Activated CD4-positive, alpha-beta memory T cell treated with anti-CD3 and anti-CD28 coated beads for 36 hours (primary cell): ENCODE measurements at regions not wholly inside any gene's neighbourhood (a gene's known extent, or its start where the extent isn't known, plus 50 kb on each side); places are given as distances from the start of the nearest gene placed in this dataset.

Source experiments
- CTCF ChIA-PET: fragments of 350-600 bp; sonication (Branson Sonifier 250); formaldehyde crosslinking; loops from one replicate; lab custom pipeline; 2021; ENCODE audit warnings: antibody characterized with exemption, inconsistent platforms; lab: Charles Lee
- POLR2A ChIA-PET: fragments of 350-600 bp; sonication (Branson Sonifier 250); formaldehyde crosslinking; loops from one replicate; lab custom pipeline; 2021; ENCODE audit warnings: antibody characterized with exemption; lab: Charles Lee
- DNase-seq: peaks from one replicate; pipeline ENCODE4 v3.0.0-alpha.2; 2020
- H3K27ac Mint-ChIP-seq: one replicate; pipeline ENCODE4 v1.8.0; 2021; ENCODE audit warnings: mixed read lengths
- H3K27me3 Mint-ChIP-seq: one replicate; pipeline ENCODE4 v1.8.0; 2021; ENCODE audit warnings: mixed read lengths
- H3K36me3 Mint-ChIP-seq: one replicate; pipeline ENCODE4 v1.8.0; 2021; ENCODE audit warnings: mixed read lengths
- H3K4me1 Mint-ChIP-seq: one replicate; pipeline ENCODE4 v1.8.0; 2021; ENCODE audit warnings: low read depth, mixed read lengths
- H3K4me3 Mint-ChIP-seq: one replicate; pipeline ENCODE4 v1.8.0; 2021; ENCODE audit warnings: mild to moderate bottlenecking, mixed read lengths
- H3K9me3 Mint-ChIP-seq: one replicate; pipeline ENCODE4 v1.8.0; 2021; ENCODE audit warnings: mixed read lengths
- intact Hi-C: fragments of 100-400 bp; cut with micrococcal nuclease; formaldehyde crosslinking; loops from one replicate; pipeline ENCODE4 v1.15.1; 2023

- no peaks in the 10 kb centered on the region for H3K36me3 Mint-ChIP-seq
- H3K27me3 Mint-ChIP-seq: peaks cover 8% of the 10 kb centered on the region
- no peak for DNase-seq
- no peak overlapping the region for H3K27ac Mint-ChIP-seq
- ChIA-PET POLR2A (no interaction called here), CTCF (no interaction called here)
- H3K4me1 Mint-ChIP-seq: no peaks in the 10 kb centered on the region
- intact Hi-C loops: no loop called here
- H3K4me3 Mint-ChIP-seq: no peak overlapping the region
- no peaks in the 10 kb centered on the region for H3K9me3 Mint-ChIP-seq
Measured at GRCh38 chr6:167429353-167429752, 104.5 kb downstream of the TTLL2 start.

- Mint-ChIP-seq H3K27ac (no peak overlapping the region), H3K27me3 (peaks cover 14% of the 10 kb centered on the region), H3K4me3 (no peak overlapping the region), H3K9me3 (no peaks in the 10 kb centered on the region), H3K36me3 (no peaks in the 10 kb centered on the region), H3K4me1 (no peaks in the 10 kb centered on the region)
- intact Hi-C loops: no loop called here
- POLR2A ChIA-PET: no interaction called here
- CTCF ChIA-PET: no interaction called here
- DNase-seq: no peak
Measured at GRCh38 chr6:167435209-167435728, 110.4 kb downstream of the TTLL2 start.

- ChIA-PET POLR2A (no interaction called here), CTCF (no interaction called here)
- Mint-ChIP-seq H3K36me3 (no peaks in the 10 kb centered on the region), H3K27me3 (peaks cover 10% of the 10 kb centered on the region), H3K4me1 (no peaks in the 10 kb centered on the region), H3K9me3 (no peaks in the 10 kb centered on the region), H3K4me3 (no peak overlapping the region), H3K27ac (no peak overlapping the region)
- DNase-seq: no peak
- intact Hi-C loops: no loop called here
Measured at GRCh38 chr6:167437888-167438484, 113.1 kb downstream of the TTLL2 start.

DNA sequence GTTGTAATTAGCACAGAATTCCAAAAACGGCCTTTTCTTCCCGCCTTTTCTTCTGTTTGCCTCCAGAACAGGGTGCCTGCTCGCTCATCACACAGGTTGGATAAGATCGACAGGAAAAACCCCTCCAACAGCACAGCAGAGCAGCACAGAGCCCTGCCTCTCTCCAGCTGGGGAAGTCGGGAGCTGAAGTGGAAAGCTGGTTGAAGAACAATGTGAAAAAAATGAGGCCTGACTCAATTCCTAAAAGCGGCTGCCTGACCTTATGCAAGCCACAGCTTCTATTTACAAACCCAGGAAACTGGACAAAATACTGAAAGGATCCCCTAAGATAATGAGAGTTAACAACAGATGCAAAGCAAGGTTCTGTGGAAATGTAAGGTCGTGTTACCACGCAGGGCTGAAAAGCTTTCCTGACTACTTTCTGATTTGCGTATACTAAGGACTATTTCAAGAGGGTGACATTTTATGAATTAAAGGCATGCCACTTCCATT, 116.9 kb downstream of the TTLL2 start:
- intact Hi-C loops: no loop called here

GRCh38 chr6:167442245-167442644, 117.4 kb downstream of the TTLL2 start:
- Mint-ChIP-seq H3K4me1 (no peaks in the 10 kb centered on the region), H3K27ac (no peak overlapping the region), H3K9me3 (no peaks in the 10 kb centered on the region), H3K4me3 (no peak overlapping the region), H3K36me3 (no peaks in the 10 kb centered on the region), H3K27me3 (peaks cover 7% of the 10 kb centered on the region)
- ChIA-PET POLR2A (no interaction called here), CTCF (no interaction called here)
- no peak for DNase-seq
- intact Hi-C loops: no loop called here

More for the DNA sequence above, 116.9 kb downstream of the TTLL2 start:
- H3K4me1 Mint-ChIP-seq: no peaks in the 10 kb centered on the region
- ChIA-PET CTCF (no interaction called here), POLR2A (no interaction called here)
- no peak overlapping the region for H3K27ac Mint-ChIP-seq
- DNase-seq: no peak
- H3K9me3 Mint-ChIP-seq: no peaks in the 10 kb centered on the region
- H3K27me3 Mint-ChIP-seq: peaks cover 10% of the 10 kb centered on the region
- no peak overlapping the region for H3K4me3 Mint-ChIP-seq
- no peaks in the 10 kb centered on the region for H3K36me3 Mint-ChIP-seq

GRCh38 chr6:167442796-167443680, 118.2 kb downstream of the TTLL2 start:
- H3K27me3 Mint-ChIP-seq: peaks cover 7% of the 10 kb centered on the region
- CTCF ChIA-PET: no interaction called here
- H3K4me3 Mint-ChIP-seq: no peak overlapping the region
- H3K36me3 Mint-ChIP-seq: no peaks in the 10 kb centered on the region
- no peak overlapping the region for H3K27ac Mint-ChIP-seq
- intact Hi-C loops: no loop called here
- no peaks in the 10 kb centered on the region for H3K9me3 Mint-ChIP-seq
- no peak for DNase-seq
- POLR2A ChIA-PET: no interaction called here
- no peaks in the 10 kb centered on the region for H3K4me1 Mint-ChIP-seq

- H3K4me3 Mint-ChIP-seq: no peak overlapping the region
- ChIA-PET POLR2A (no interaction called here), CTCF (no interaction called here)
- H3K27ac Mint-ChIP-seq: no peak overlapping the region
- no peak for DNase-seq
- H3K4me1 Mint-ChIP-seq: no peaks in the 10 kb centered on the region
- H3K27me3 Mint-ChIP-seq: no peaks in the 10 kb centered on the region
- H3K36me3 Mint-ChIP-seq: no peaks in the 10 kb centered on the region
- intact Hi-C loops: no loop called here
- no peaks in the 10 kb centered on the region for H3K9me3 Mint-ChIP-seq
Measured at GRCh38 chr6:167444602-167445346, 119.9 kb downstream of the TTLL2 start.

DNA sequence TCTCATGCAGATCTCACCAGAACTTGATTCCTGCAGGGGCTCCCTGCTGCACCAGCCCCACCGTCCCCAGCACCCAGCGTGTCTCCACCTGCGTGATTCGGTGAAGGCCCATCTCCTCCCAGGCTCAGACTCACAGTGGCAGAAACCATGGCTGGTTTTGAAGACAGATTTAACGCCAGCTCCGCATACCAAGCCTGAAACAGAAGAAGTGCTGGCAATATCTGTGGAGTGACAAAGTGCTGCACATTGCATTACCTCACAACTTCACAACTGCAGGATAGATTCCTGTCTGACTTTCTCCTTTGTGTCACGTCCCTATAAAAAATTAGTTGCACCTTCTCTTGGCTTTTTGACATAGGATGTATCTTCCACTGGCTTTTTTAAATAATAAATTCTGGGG, 120.7 kb downstream of the TTLL2 start:
- POLR2A ChIA-PET: no interaction called here
- no peaks in the 10 kb centered on the region for H3K9me3 Mint-ChIP-seq
- DNase-seq: no peak
- CTCF ChIA-PET: no interaction called here
- H3K27me3 Mint-ChIP-seq: no peaks in the 10 kb centered on the region
- H3K36me3 Mint-ChIP-seq: no peaks in the 10 kb centered on the region
- no peak overlapping the region for H3K27ac Mint-ChIP-seq
- intact Hi-C loops: no loop called here
- H3K4me3 Mint-ChIP-seq: no peak overlapping the region
- H3K4me1 Mint-ChIP-seq: no peaks in the 10 kb centered on the region

- Mint-ChIP-seq H3K36me3 (no peaks in the 10 kb centered on the region), H3K9me3 (no peaks in the 10 kb centered on the region), H3K27me3 (no peaks in the 10 kb centered on the region), H3K4me1 (no peaks in the 10 kb centered on the region), H3K27ac (no peak overlapping the region), H3K4me3 (no peak overlapping the region)
- DNase-seq: no peak
- intact Hi-C loops: no loop called here
- POLR2A ChIA-PET: no interaction called here
- CTCF ChIA-PET: no interaction called here
Measured at GRCh38 chr6:167446046-167446445, 121.2 kb downstream of the TTLL2 start.

DNA sequence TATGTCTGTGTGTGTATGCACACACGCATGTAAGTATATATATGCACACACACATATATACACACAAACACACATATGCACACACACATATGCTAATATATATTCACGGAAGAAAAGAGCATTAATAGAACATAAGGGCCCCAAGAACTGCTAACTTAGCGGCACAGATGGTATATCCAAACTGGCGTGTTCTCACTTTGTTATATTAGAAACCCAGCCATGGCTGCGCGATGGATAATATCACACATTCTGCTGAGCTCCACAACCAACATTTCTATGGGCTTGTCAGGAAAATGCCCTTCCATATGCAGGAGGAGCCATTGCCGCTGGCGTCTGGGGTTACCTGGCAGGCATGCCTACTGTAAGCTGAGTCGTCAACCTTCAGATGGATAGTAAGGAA, 122.1 kb downstream of the TTLL2 start:
- intact Hi-C loops: no loop called here
- Mint-ChIP-seq H3K27ac (no peak overlapping the region), H3K36me3 (no peaks in the 10 kb centered on the region), H3K9me3 (no peaks in the 10 kb centered on the region), H3K27me3 (no peaks in the 10 kb centered on the region), H3K4me1 (no peaks in the 10 kb centered on the region), H3K4me3 (no peak overlapping the region)
- POLR2A ChIA-PET: no interaction called here
- no peak for DNase-seq
- CTCF ChIA-PET: no interaction called here

DNA sequence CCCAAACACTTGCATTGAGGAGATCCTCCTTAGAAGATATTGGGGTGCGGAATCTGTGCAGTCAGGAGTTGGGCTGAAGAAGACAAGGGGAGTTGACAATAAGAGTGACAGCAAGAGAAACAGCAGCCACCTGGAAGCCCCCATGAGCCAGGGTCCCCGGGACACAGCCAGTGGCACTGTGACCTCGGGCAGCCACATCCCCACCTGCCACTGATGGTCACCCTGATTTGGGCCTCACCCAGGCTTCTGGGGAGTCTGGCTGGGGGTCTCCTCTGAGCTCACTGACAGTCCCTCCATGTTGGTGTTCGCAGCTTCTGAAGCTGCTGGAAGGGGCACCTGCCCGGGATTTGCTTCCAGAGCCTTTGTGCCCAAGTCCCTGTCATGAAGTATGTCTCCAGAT, 123.5 kb downstream of the TTLL2 start:
- no peaks in the 10 kb centered on the region for H3K9me3 Mint-ChIP-seq
- DNase-seq: no peak
- CTCF ChIA-PET: no interaction called here
- H3K27ac Mint-ChIP-seq: no peak overlapping the region
- no peaks in the 10 kb centered on the region for H3K27me3 Mint-ChIP-seq
- H3K4me3 Mint-ChIP-seq: no peak overlapping the region
- no peaks in the 10 kb centered on the region for H3K36me3 Mint-ChIP-seq
- intact Hi-C loops: no loop called here
- POLR2A ChIA-PET: no interaction called here
- no peaks in the 10 kb centered on the region for H3K4me1 Mint-ChIP-seq

DNA sequence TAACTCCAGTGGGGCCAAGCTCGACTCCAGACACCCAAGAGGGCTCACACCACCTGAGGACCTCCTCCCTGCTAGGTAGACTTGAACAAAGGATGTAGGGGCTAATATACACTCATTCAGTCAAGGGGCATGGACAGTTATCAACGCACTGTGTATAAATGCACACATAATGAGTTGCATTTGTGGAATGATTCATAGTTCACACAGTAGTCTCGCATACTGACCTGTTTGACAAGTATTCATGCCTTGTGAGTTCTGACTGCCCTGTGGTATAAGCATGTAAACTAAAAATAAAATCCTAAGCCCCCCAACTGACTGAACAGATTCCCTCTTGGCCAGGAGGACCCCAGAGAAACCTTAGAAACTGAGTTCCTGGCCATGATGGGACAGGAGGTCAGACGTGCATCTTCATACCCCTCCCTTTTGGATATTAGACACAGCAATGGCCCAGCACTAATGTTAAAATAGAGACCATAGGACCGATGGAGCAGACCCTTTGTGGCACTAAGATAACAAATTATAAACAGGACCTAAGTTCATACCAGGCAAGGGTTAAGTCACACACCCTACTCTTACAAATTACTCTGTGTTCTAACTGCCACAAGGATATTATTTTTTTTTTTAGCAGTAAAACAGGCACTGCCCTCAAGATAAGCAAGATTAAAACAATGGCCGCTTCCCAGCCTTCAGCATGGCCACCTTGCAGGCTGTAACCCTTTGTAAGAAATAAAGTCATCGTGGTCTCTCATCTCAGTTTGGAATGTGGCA, 124.4 kb downstream of the TTLL2 start:
- H3K9me3 Mint-ChIP-seq: no peaks in the 10 kb centered on the region
- H3K27me3 Mint-ChIP-seq: no peaks in the 10 kb centered on the region
- POLR2A ChIA-PET: no interaction called here
- CTCF ChIA-PET: no interaction called here
- no peak overlapping the region for H3K27ac Mint-ChIP-seq
- no peaks in the 10 kb centered on the region for H3K4me1 Mint-ChIP-seq
- H3K4me3 Mint-ChIP-seq: no peak overlapping the region
- intact Hi-C loops: no loop called here
- no peaks in the 10 kb centered on the region for H3K36me3 Mint-ChIP-seq
- no peak for DNase-seq
